Stimulated activated CD4-positive, alpha-beta T cell treated with anti-CD3 and anti-CD28 coated beads, Interleukin-2, amount 100 ng/mL, for 48 hours (primary cell): ENCODE measurements at regions not wholly inside any gene's neighbourhood (a gene's known extent, or its start where the extent isn't known, plus 50 kb on each side); places are given as distances from the start of the nearest gene placed in this dataset.

Experiments
- DNase-seq, 2 donors: peaks; one replicate each; pipeline ENCODE4 v3.0.0-alpha.2; 2020

GRCh38 chr18:44625386-44625785, 55.3 kb upstream of the SETBP1 start:
- no peak for DNase-seq

- no peak for DNase-seq
These were observed 54.5 kb upstream of the SETBP1 start for GRCh38 chr18:44626236-44626635.

GRCh38 chr18:44626807-44627206, 53.9 kb upstream of the SETBP1 start:
- no peak for DNase-seq

GRCh38 chr18:44627280-44627679, 53.4 kb upstream of the SETBP1 start:
- DNase-seq: no peak

GRCh38 chr18:44629406-44629805, 51.3 kb upstream of the SETBP1 start:
- DNase-seq: no peak

- no peak for DNase-seq
These were observed 50.6 kb upstream of the SETBP1 start for GRCh38 chr18:44630118-44630517.
